OCI-LY3 (cell line): ENCODE measurements at regions not wholly inside any gene's neighbourhood (a gene's known extent, or its start where the extent isn't known, plus 50 kb on each side); places are given as distances from the start of the nearest gene placed in this dataset.

Experiments
- H2AFZ ChIP-seq: fragments of 200-600, 300-600 bp; shearing (Covaris generic); 2 replicates; pipeline ENCODE4 v1.6.0; 2014; ENCODE audit warnings: antibody characterized with exemption, low read depth, low read length
- H3K27ac ChIP-seq: fragments of 200-600, 300-600 bp; sonication (generic); 2 replicates; pipeline ENCODE4 v1.5.1; 2014; ENCODE audit warnings: mild to moderate bottlenecking, low read length, moderate library complexity, mixed read lengths
- H3K27me3 ChIP-seq: fragments of 200-600, 300-600 bp; sonication (generic); 2 replicates; pipeline ENCODE4 v1.6.1; 2014; ENCODE audit warnings: low read depth, low read length, mixed read lengths
- H3K36me3 ChIP-seq: fragments of 200-600, 300-600 bp; sonication (generic); replicated peaks from 2 replicates; pipeline ENCODE3; 2014; ENCODE audit warnings: low read depth, low read length, mixed read lengths
- H3K4me1 ChIP-seq: fragments of 300-600, 200-600 bp; sonication (generic); 2 replicates; pipeline ENCODE4 v1.6.1; 2014; ENCODE audit warnings: low read length, mixed read lengths
- H3K4me2 ChIP-seq: fragments of 200-600, 300-600 bp; sonication (generic); 2 replicates; pipeline ENCODE4 v1.6.1; 2014; ENCODE audit warnings: low read length, mixed read lengths
- H3K4me3 ChIP-seq: fragments of 300-600, 200-600 bp; sonication (generic); 2 replicates; pipeline ENCODE4 v1.5.1; 2014; ENCODE audit warnings: antibody characterized with exemption, mild to moderate bottlenecking, low read length, moderate library complexity
- H3K79me2 ChIP-seq: fragments of 300-600, 200-600 bp; shearing (Covaris generic); 2 replicates; pipeline ENCODE4 v1.6.1; 2014; ENCODE audit warnings: mild to moderate bottlenecking, low read length, mixed read lengths
- H3K9ac ChIP-seq: fragments of 300-600, 200-600 bp; shearing (Covaris generic); 2 replicates; pipeline ENCODE4 v1.6.0; 2014; ENCODE audit warnings: mild to moderate bottlenecking, low read length, moderate library complexity
- H3K9me3 ChIP-seq: fragments of 200-600, 300-600 bp; shearing (Covaris generic); 2 replicates; pipeline ENCODE4 v1.6.1; 2014; ENCODE audit warnings: low read length, mixed read lengths; ENCODE audit not compliant: insufficient read depth
- H4K20me1 ChIP-seq: fragments of 200-600, 300-600 bp; sonication (generic); 2 replicates; pipeline ENCODE4 v1.6.1; 2016; ENCODE audit warnings: low read length, mixed read lengths; ENCODE audit not compliant: insufficient read depth
- EZH2phosphoT487 ChIP-seq: fragments of 200-600 bp; shearing (Covaris generic); IDR thresholded peaks from 2 replicates; pipeline ENCODE4 v1.6.1; 2018; ENCODE audit warnings: antibody characterized with exemption, mixed run types, low read depth
- TF ChIP-seq, protein P1 (sequence below): fragments of 200-600, 300-600 bp; sonication (generic); IDR thresholded peaks from 2 replicates; pipeline ENCODE4 v1.5.1; 2014; ENCODE audit warnings: antibody characterized with exemption, low read length, low read depth

GRCh38 chr11:33445761-33446161 lies 188.6 kb downstream of the HIPK3 start:
- Histone ChIP-seq H2AFZ (no peak overlapping the region), H3K9ac (no peak overlapping the region), H3K4me2 (no peak overlapping the region)

GRCh38 chr11:33444835-33445594 lies 187.8 kb downstream of the HIPK3 start:
- Histone ChIP-seq H3K79me2 (no peaks in the 10 kb centered on the region), H3K36me3 (no peaks in the 10 kb centered on the region), H3K27ac (no peak overlapping the region), H3K27me3 (peaks cover 13% of the 10 kb centered on the region; the same call in 1 of the 2 replicates), H3K4me1 (no peaks in the 10 kb centered on the region), H4K20me1 (no peaks in the 10 kb centered on the region), H2AFZ (no peak overlapping the region), H3K4me2 (no peak overlapping the region), H3K9ac (no peak overlapping the region), H3K9me3 (no peaks in the 10 kb centered on the region), H3K4me3 (no peak overlapping the region)
- TF ChIP-seq, protein P1, sequence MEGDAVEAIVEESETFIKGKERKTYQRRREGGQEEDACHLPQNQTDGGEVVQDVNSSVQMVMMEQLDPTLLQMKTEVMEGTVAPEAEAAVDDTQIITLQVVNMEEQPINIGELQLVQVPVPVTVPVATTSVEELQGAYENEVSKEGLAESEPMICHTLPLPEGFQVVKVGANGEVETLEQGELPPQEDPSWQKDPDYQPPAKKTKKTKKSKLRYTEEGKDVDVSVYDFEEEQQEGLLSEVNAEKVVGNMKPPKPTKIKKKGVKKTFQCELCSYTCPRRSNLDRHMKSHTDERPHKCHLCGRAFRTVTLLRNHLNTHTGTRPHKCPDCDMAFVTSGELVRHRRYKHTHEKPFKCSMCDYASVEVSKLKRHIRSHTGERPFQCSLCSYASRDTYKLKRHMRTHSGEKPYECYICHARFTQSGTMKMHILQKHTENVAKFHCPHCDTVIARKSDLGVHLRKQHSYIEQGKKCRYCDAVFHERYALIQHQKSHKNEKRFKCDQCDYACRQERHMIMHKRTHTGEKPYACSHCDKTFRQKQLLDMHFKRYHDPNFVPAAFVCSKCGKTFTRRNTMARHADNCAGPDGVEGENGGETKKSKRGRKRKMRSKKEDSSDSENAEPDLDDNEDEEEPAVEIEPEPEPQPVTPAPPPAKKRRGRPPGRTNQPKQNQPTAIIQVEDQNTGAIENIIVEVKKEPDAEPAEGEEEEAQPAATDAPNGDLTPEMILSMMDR = no peak
- no peak for TF ChIP-seq EZH2phosphoT487

More at GRCh38 chr11:33445761-33446161, 188.6 kb downstream of the HIPK3 start:
- H3K79me2 ChIP-seq = no peaks in the 10 kb centered on the region
- no peak overlapping the region for H3K4me3 ChIP-seq
- H3K27me3 ChIP-seq = peaks cover 15% of the 10 kb centered on the region; the same call in 1 of the 2 replicates
- no peaks in the 10 kb centered on the region for H4K20me1 ChIP-seq
- no peak overlapping the region for H3K27ac ChIP-seq
- H3K9me3 ChIP-seq = no peaks in the 10 kb centered on the region
- H3K4me1 ChIP-seq = no peaks in the 10 kb centered on the region
- H3K36me3 ChIP-seq = no peaks in the 10 kb centered on the region
- TF ChIP-seq, protein P1 = no peak
- TF ChIP-seq EZH2phosphoT487 = no peak

DNA sequence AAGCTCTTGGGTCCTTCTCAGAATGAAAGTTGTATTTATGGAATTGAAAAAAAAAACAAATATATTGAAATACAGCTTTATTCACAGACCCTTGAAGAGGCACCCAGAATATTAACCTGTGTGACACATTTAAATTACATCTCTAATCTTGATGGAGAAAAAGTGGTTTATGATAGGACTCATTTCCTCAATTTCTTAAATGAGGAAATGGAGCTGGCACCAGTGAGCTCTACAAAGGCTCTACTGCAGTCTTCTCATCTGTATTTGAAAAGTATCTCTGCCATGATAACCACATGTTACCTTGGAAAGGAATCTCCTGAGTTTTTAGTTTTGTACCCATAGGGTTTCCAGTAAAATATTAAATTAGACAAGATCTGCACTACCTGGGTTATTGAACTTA lies 186.5 kb downstream of the HIPK3 start:
- no peak for TF ChIP-seq EZH2phosphoT487
- no peaks in the 10 kb centered on the region for H4K20me1 ChIP-seq

DNA sequence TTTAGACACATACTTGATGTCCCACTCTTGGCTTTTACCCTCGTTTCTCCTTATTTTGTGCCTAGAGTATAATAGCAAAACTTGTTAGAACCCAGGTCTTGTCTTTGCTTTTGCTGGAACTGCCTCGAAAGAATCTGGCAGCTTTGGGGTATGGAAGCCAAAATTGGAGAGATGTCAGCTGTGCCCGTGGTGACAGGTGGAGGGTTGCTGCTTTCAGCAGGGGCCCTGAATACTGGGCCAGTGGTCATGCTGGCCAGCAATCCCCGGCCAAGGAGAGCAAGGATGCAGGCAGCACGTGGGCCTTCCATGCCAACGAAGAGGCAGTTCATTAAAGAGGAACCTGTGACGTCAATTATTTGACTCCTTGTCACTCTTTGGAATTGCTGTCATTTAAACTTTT lies 181.1 kb downstream of the HIPK3 start:
- no peak overlapping the region for H3K4me2 ChIP-seq
- no peaks in the 10 kb centered on the region for H3K4me1 ChIP-seq
- H3K79me2 ChIP-seq = no peaks in the 10 kb centered on the region

More for the DNA sequence above, 186.5 kb downstream of the HIPK3 start:
- no peak overlapping the region for H2AFZ ChIP-seq
- no peaks in the 10 kb centered on the region for H3K79me2 ChIP-seq
- no peak overlapping the region for H3K9ac ChIP-seq
- no peaks in the 10 kb centered on the region for H3K4me1 ChIP-seq
- H3K9me3 ChIP-seq = no peaks in the 10 kb centered on the region
- H3K27ac ChIP-seq = no peak overlapping the region
- no peak overlapping the region for H3K4me3 ChIP-seq
- no peak overlapping the region for H3K4me2 ChIP-seq
- H3K36me3 ChIP-seq = no peaks in the 10 kb centered on the region
- H3K27me3 ChIP-seq = peaks cover 13% of the 10 kb centered on the region; the same call in 1 of the 2 replicates

More for the DNA sequence above, 181.1 kb downstream of the HIPK3 start:
- H3K9ac ChIP-seq = no peak overlapping the region
- no peaks in the 10 kb centered on the region for H3K27me3 ChIP-seq
- H3K27ac ChIP-seq = no peak overlapping the region
- TF ChIP-seq EZH2phosphoT487 = no peak
- TF ChIP-seq, protein P1 = no peak
- no peaks in the 10 kb centered on the region for H4K20me1 ChIP-seq
- H3K4me3 ChIP-seq = no peak overlapping the region
- H3K9me3 ChIP-seq = no peaks in the 10 kb centered on the region
- H3K36me3 ChIP-seq = no peaks in the 10 kb centered on the region
- H2AFZ ChIP-seq = no peak overlapping the region
